Upper lobe of right lung (tissue), 1 donor: ENCODE measurements at regions not wholly inside any gene's neighbourhood (a gene's known extent, or its start where the extent isn't known, plus 50 kb on each side); places are given as distances from the start of the nearest gene placed in this dataset.
A peak's percentile ranks its signal among the peaks of the same experiment; 100 is the strongest.

ENCODE experiments used
- ATAC-seq: fragments of 200-7000 bp; cut with Tn5 transposase; one replicate; pipeline ENCODE4 v1.9.1; 2020; ENCODE audit warnings: mild to moderate bottlenecking, moderate library complexity
- DNase-seq: peaks from one replicate; pipeline ENCODE4 v3.0.0-alpha.2; 2020
- H3K27ac ChIP-seq: fragments of 200-600 bp; one replicate; pipeline ENCODE4 v1.8.0; 2022
- H3K27me3 ChIP-seq: fragments of 200-600 bp; one replicate; pipeline ENCODE4 v1.8.0; 2022; ENCODE audit warnings: mild to moderate bottlenecking
- H3K36me3 ChIP-seq: fragments of 200-600 bp; one replicate; pipeline ENCODE4 v1.8.0; 2022
- H3K4me1 ChIP-seq: fragments of 200-600 bp; one replicate; pipeline ENCODE4 v1.8.0; 2022
- H3K4me3 ChIP-seq: fragments of 200-600 bp; one replicate; pipeline ENCODE4 v1.8.0; 2022; ENCODE audit warnings: mild to moderate bottlenecking
- H3K9me3 ChIP-seq: fragments of 200-600 bp; one replicate; pipeline ENCODE4 v1.8.0; 2022
- CTCF ChIP-seq: fragments of 200-600 bp; IDR thresholded peaks from one replicate; pipeline ENCODE4 v1.8.0; 2022; ENCODE audit warnings: antibody characterized with exemption
- intact Hi-C: fragments of 100-400 bp; cut with DNase I; formaldehyde crosslinking; loops from one replicate; pipeline ENCODE4 v1.11.0; 2022
- donor health status: DM: no; HTN: yes; CAD: no; lungs with severe emphysema.

GRCh38 chr2:126770466-126770865, 114.5 kb downstream of the GYPC start:
- H3K36me3 ChIP-seq = no peaks in the 10 kb centered on the region
- H3K4me3 ChIP-seq = no peak overlapping the region
- H3K27ac ChIP-seq = no peak overlapping the region
- no peaks in the 10 kb centered on the region for H3K27me3 ChIP-seq
- no peaks in the 10 kb centered on the region for H3K9me3 ChIP-seq
- no peak for ATAC-seq
- intact Hi-C loops = loop anchor here (10.0 kb wide), 1 partner anchor 1026 kb away; no protein-coding TSS in a partner anchor
- no peaks in the 10 kb centered on the region for H3K4me1 ChIP-seq
- TF ChIP-seq CTCF = no peak
- DNase-seq = peak; percentile 22

DNA sequence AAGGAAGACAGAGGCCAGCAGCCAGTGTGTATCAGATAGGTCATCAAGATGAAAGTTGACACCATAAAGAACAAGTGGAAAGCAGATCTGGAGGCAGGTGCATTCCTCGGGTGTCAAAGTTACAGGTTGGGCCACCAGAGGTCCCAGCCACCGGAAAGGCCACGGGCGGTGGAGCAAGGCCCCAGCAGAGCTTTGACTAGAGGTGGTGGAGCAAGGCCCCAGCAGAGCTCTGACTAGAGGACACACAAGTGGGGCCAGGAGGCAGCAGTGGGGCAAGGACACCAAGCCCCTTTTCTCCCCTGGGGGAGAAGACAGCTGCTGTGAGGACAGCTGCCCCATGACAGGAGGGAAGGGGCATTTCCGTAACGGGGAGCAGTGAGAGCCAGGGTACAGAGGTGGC, 115.1 kb downstream of the GYPC start:
- Histone ChIP-seq H3K27me3 (no peaks in the 10 kb centered on the region), H3K9me3 (no peaks in the 10 kb centered on the region), H3K36me3 (no peaks in the 10 kb centered on the region), H3K4me3 (no peak overlapping the region), H3K4me1 (no peaks in the 10 kb centered on the region), H3K27ac (no peak overlapping the region)
- ATAC-seq = no peak
- intact Hi-C loops = loop anchor here (10.0 kb wide), 1 partner anchor 1026 kb away; no protein-coding TSS in a partner anchor
- peak; percentile 33 for DNase-seq
- TF ChIP-seq CTCF = no peak

- no peak for ATAC-seq
- intact Hi-C loops = loop anchor here (10.0 kb wide), 1 partner anchor 1027 kb away; no protein-coding TSS in a partner anchor
Measured at GRCh38 chr2:126771501-126772195, 115.7 kb downstream of the GYPC start.

GRCh38 chr2:126774290-126774689, 118.3 kb downstream of the GYPC start:
- Histone ChIP-seq H3K36me3 (no peaks in the 10 kb centered on the region), H3K9me3 (no peaks in the 10 kb centered on the region), H3K4me1 (peaks cover 5% of the 10 kb centered on the region), H3K27ac (no peak overlapping the region), H3K27me3 (no peaks in the 10 kb centered on the region), H3K4me3 (no peak overlapping the region)
- ATAC-seq = no peak
- TF ChIP-seq CTCF = no peak
- peak; percentile 31 for DNase-seq
- intact Hi-C loops = loop anchor here (10.0 kb wide), 1 partner anchor 1029 kb away; no protein-coding TSS in a partner anchor

More at GRCh38 chr2:126771501-126772195, 115.7 kb downstream of the GYPC start:
- no peaks in the 10 kb centered on the region for H3K9me3 ChIP-seq
- no peak for TF ChIP-seq CTCF
- no peak overlapping the region for H3K4me3 ChIP-seq
- H3K4me1 ChIP-seq = no peaks in the 10 kb centered on the region
- no peak overlapping the region for H3K27ac ChIP-seq
- no peaks in the 10 kb centered on the region for H3K36me3 ChIP-seq
- peak; percentile 54 for DNase-seq
- H3K27me3 ChIP-seq = no peaks in the 10 kb centered on the region

- Histone ChIP-seq H3K27ac (no peak overlapping the region), H3K4me1 (peaks cover 5% of the 10 kb centered on the region), H3K36me3 (no peaks in the 10 kb centered on the region), H3K9me3 (no peaks in the 10 kb centered on the region), H3K4me3 (no peak overlapping the region), H3K27me3 (no peaks in the 10 kb centered on the region)
- no peak for ATAC-seq
- no peak for TF ChIP-seq CTCF
- intact Hi-C loops = loop anchor here (10.0 kb wide), 1 partner anchor 1030 kb away; no protein-coding TSS in a partner anchor
- peak; percentile 16 for DNase-seq
Measured at GRCh38 chr2:126774761-126775160, 118.8 kb downstream of the GYPC start.
